ENCODE measurements at regions not wholly inside any gene's neighbourhood (a gene's known extent, or its start where the extent isn't known, plus 50 kb on each side); places are given as distances from the start of the nearest gene placed in this dataset.
"Not testable (repeated sequence)": the region's sequence is repeated elsewhere in the genome, so short reads cannot be mapped to it uniquely, and the experiment has no call there.

GRCh38 chr16:46384285-46385061 is 236.7 kb downstream of the SHCBP1 start:
- H3K9me3 ChIP-seq (ENCODE audit: control insufficient read depth, insufficient read depth, low read length); H3K27ac ChIP-seq (ENCODE audit: low read depth, low read length); DNase-seq (ENCODE audit: low read depth, low spot score); CTCF ChIA-PET; H3K27me3 ChIP-seq (ENCODE audit: control insufficient read depth, insufficient read depth, low read length); H3K4me3 ChIP-seq (ENCODE audit: low read depth, low read length); POLR2A ChIA-PET: not testable (repeated sequence)

GRCh38 chr16:46383581-46383980 is 237.6 kb downstream of the SHCBP1 start:
- POLR2A ChIA-PET; H3K27me3 ChIP-seq (ENCODE audit: control insufficient read depth, insufficient read depth, low read length); DNase-seq (ENCODE audit: low read depth, low spot score); H3K4me3 ChIP-seq (ENCODE audit: low read depth, low read length); H3K9me3 ChIP-seq (ENCODE audit: control insufficient read depth, insufficient read depth, low read length); CTCF ChIA-PET; H3K27ac ChIP-seq (ENCODE audit: low read depth, low read length): not testable (repeated sequence)

GRCh38 chr16:46382791-46383541 is 238.2 kb downstream of the SHCBP1 start:
- POLR2A ChIA-PET; H3K4me3 ChIP-seq (ENCODE audit: low read depth, low read length); H3K9me3 ChIP-seq (ENCODE audit: control insufficient read depth, insufficient read depth, low read length); DNase-seq (ENCODE audit: low read depth, low spot score); CTCF ChIA-PET; H3K27ac ChIP-seq (ENCODE audit: low read depth, low read length); H3K27me3 ChIP-seq (ENCODE audit: control insufficient read depth, insufficient read depth, low read length): not testable (repeated sequence)

GRCh38 chr16:46382079-46382478 is 239.1 kb downstream of the SHCBP1 start:
- H3K27ac ChIP-seq (ENCODE audit: low read depth, low read length); H3K4me3 ChIP-seq (ENCODE audit: low read depth, low read length); H3K9me3 ChIP-seq (ENCODE audit: control insufficient read depth, insufficient read depth, low read length); DNase-seq (ENCODE audit: low read depth, low spot score); H3K27me3 ChIP-seq (ENCODE audit: control insufficient read depth, insufficient read depth, low read length); POLR2A ChIA-PET; CTCF ChIA-PET: not testable (repeated sequence)

- CTCF ChIA-PET; H3K27ac ChIP-seq (ENCODE audit: low read depth, low read length); DNase-seq (ENCODE audit: low read depth, low spot score); H3K27me3 ChIP-seq (ENCODE audit: control insufficient read depth, insufficient read depth, low read length); H3K4me3 ChIP-seq (ENCODE audit: low read depth, low read length); H3K9me3 ChIP-seq (ENCODE audit: control insufficient read depth, insufficient read depth, low read length); POLR2A ChIA-PET: not testable (repeated sequence)
These were observed 239.8 kb downstream of the SHCBP1 start for GRCh38 chr16:46381344-46381743.
